K562 (cell line): ENCODE measurements at regions not wholly inside any gene's neighbourhood (a gene's known extent, or its start where the extent isn't known, plus 50 kb on each side); places are given as distances from the start of the nearest gene placed in this dataset.
A peak's percentile ranks its signal among the peaks of the same experiment; 100 is the strongest.

ENCODE experiments used
- ATAC-seq: fragments of 200-7000 bp; cut with Tn5 transposase; 3 replicates; pipeline ENCODE4 v1.9.1; 2020; ENCODE audit warnings: moderate library complexity
- BruUV-seq: library from RNA; stranded (reverse); fragments of 400-500 nt; replicated peaks from 2 replicates; lab custom pipeline; 2021; lab: Mats Ljungman, UMichigan
- CTCF ChIA-PET: fragments of 300-600 bp; formaldehyde crosslinking; extraction: SDS; loops from one replicate; lab custom pipeline; 2021; ENCODE audit warnings: low intra/inter-chr PET ratio; lab: Yijun Ruan, JAX
- POLR2A ChIA-PET: fragments of 300-600, 350-650 bp; sonication (Branson Sonifier 250); formaldehyde crosslinking; extraction: SDS; loops from one replicate; lab custom pipeline; 2021; ENCODE audit warnings: antibody characterized with exemption, inconsistent platforms; lab: Yijun Ruan, JAX
- DNase-seq, 4 experiments: peaks; one replicate each; pipeline versions ENCODE4 v3.0.0 to v3.0.0-alpha.2; 2011 to 2018; ENCODE audit warnings: low spot score in 3 of 4, mixed read lengths in 3 of 4; ENCODE audit errors: extremely low read depth in 1 of 4
- FAIRE-seq: peaks from 2 replicates; lab custom pipeline; 2011; peaks lifted over from hg19 to GRCh38; lab: Jason Lieb, UNC
- H2AFZ ChIP-seq: 2 replicates; pipeline ENCODE4 v1.6.0; 2011; ENCODE audit warnings: low read depth, low read length, control low read depth, inconsistent platforms
- H3K27ac ChIP-seq: fragments of 200-600 bp; 3 replicates; pipeline ENCODE4 v1.8.0; 2011; ENCODE audit warnings: low read depth, mild to moderate bottlenecking, control low read depth, inconsistent platforms, low read length, moderate library complexity, mixed read lengths; ENCODE audit errors: extremely low read depth
- H3K27me3 ChIP-seq, 2 experiments: fragments of 300-600 bp in 1 of 2; 2 replicates in 1 of 2; 3 replicates in 1 of 2; pipeline versions ENCODE4 v1.6.0 to v1.8.0; 2011; ENCODE audit warnings: inconsistent platforms in 2 of 2, low read length in 2 of 2, mild to moderate bottlenecking in 1 of 2, mixed read lengths in 1 of 2, moderate library complexity in 1 of 2; ENCODE audit not compliant: control insufficient read depth in 2 of 2, insufficient read depth in 2 of 2
- H3K36me3 ChIP-seq: fragments of 300-600 bp; 3 replicates; pipeline ENCODE4 v1.8.0; 2011; ENCODE audit warnings: mild to moderate bottlenecking, low read length, inconsistent platforms; ENCODE audit not compliant: control insufficient read depth, insufficient read depth
- H3K4me1 ChIP-seq, 2 experiments: fragments of 200-600 bp in 1 of 2; replicated peaks in 1 of 2; 2 replicates in 1 of 2; 3 replicates in 1 of 2; pipeline versions ENCODE4 v1.5.1 to v1.8.0; 2011; ENCODE audit warnings: inconsistent platforms in 2 of 2, low read length in 2 of 2, mild to moderate bottlenecking in 1 of 2, mixed read lengths in 1 of 2, moderate library complexity in 1 of 2; ENCODE audit not compliant: control insufficient read depth in 2 of 2, insufficient read depth in 2 of 2
- H3K4me2 ChIP-seq: 2 replicates; pipeline ENCODE4 v1.6.1; 2011; ENCODE audit warnings: low read length, control low read depth, inconsistent platforms, mixed read lengths; ENCODE audit not compliant: insufficient read depth
- H3K4me3 ChIP-seq: fragments of 200-600 bp; sonication (generic), shearing (Covaris generic); 2 replicates; pipeline ENCODE4 v1.5.1; 2016; ENCODE audit warnings: control low read depth, inconsistent platforms
- H3K79me2 ChIP-seq: fragments of 200-600 bp; 3 replicates; pipeline ENCODE4 v1.8.0; 2011; ENCODE audit warnings: low read length, inconsistent platforms; ENCODE audit not compliant: control insufficient read depth, insufficient read depth
- H3K9ac ChIP-seq, 2 experiments: 2 replicates each; pipeline versions ENCODE4 v1.6.0 to v1.6.1; 2011; ENCODE audit warnings: low read depth in 2 of 2, low read length in 2 of 2, control low read depth in 1 of 2, inconsistent platforms in 1 of 2, mild to moderate bottlenecking in 1 of 2, mixed read lengths in 1 of 2; ENCODE audit not compliant: insufficient read depth in 1 of 2
- H3K9me1 ChIP-seq: one replicate; pipeline ENCODE4 v1.6.0; 2011; ENCODE audit warnings: inconsistent platforms, mild to moderate bottlenecking, low read length, moderate library complexity; ENCODE audit not compliant: control insufficient read depth, insufficient read depth
- H3K9me3 ChIP-seq: replicated peaks from 2 replicates; pipeline ENCODE4 v1.5.1; 2011; ENCODE audit warnings: low read depth, low read length, inconsistent platforms; ENCODE audit not compliant: control insufficient read depth, insufficient read depth
- H4K20me1 ChIP-seq: replicated peaks from 2 replicates; pipeline ENCODE4 v1.6.1; 2011; ENCODE audit warnings: low read length, inconsistent platforms, mixed read lengths; ENCODE audit not compliant: control insufficient read depth, insufficient read depth
- ARNT ChIP-seq, 2 experiments: fragments of 450-650 bp; IDR thresholded peaks; 2 replicates each; pipeline ENCODE4 v1.6.1; 2016; ENCODE audit warnings: mild to moderate bottlenecking in 1 of 2
- ATF6 ChIP-seq: sonication (generic); formaldehyde crosslinking; IDR thresholded peaks from 2 replicates; pipeline ENCODE4 v1.4.0; 2020; ENCODE audit warnings: mild to moderate bottlenecking, missing genetic modification reagents
- C11orf30 ChIP-seq: fragments of 450-650 bp; IDR thresholded peaks from 2 replicates; pipeline ENCODE4 v1.6.1; 2016; ENCODE audit warnings: low read depth, mild to moderate bottlenecking
- EWSR1 ChIP-seq: fragments of 450-650 bp; IDR thresholded peaks from 2 replicates; pipeline ENCODE4 v1.6.1; 2018; ENCODE audit warnings: borderline replicate concordance, mild to moderate bottlenecking, low read depth, moderate library complexity; ENCODE audit not compliant: partially characterized antibody
- HEY1 ChIP-seq: fragments of 250-450 bp; sonication (Bioruptor Pico); IDR thresholded peaks from 2 replicates; pipeline ENCODE4 v1.5.0; 2020; ENCODE audit warnings: mild to moderate bottlenecking, moderate library complexity, borderline replicate concordance
- HNRNPUL1 ChIP-seq: fragments of 200-400 bp; formaldehyde crosslinking; IDR thresholded peaks from 2 replicates; pipeline ENCODE4 v1.6.1; 2017; ENCODE audit warnings: low read length
- KAT8 ChIP-seq: fragments of 450-650 bp; IDR thresholded peaks from 2 replicates; pipeline ENCODE4 v1.6.1; 2016; ENCODE audit warnings: low read depth, mild to moderate bottlenecking
- KLF10 ChIP-seq: fragments of 250-450 bp; sonication (Bioruptor Pico); IDR thresholded peaks from 2 replicates; pipeline ENCODE4 v1.6.1; 2021; ENCODE audit warnings: matching md5 sums
- MAFF ChIP-seq: IDR thresholded peaks from 2 replicates; pipeline ENCODE4 v1.6.1; 2012; ENCODE audit warnings: low read length, improper control_type of control experiment
- MAFG ChIP-seq: fragments of 450-650 bp; conservative IDR thresholded peaks from 2 replicates; pipeline ENCODE4 v1.6.1; 2016; ENCODE audit warnings: missing genetic modification characterization, missing compliant biosample characterization
- MCM7 ChIP-seq, 2 experiments: fragments of 450-650 bp; IDR thresholded peaks; 2 replicates each; pipeline ENCODE4 v1.6.1; 2016 to 2018
- PATZ1 ChIP-seq: fragments of 250-450 bp; sonication (Bioruptor Pico); IDR thresholded peaks from 2 replicates; pipeline ENCODE4 v1.5.0; 2020; ENCODE audit warnings: mild to moderate bottlenecking, borderline replicate concordance
- PHB2 ChIP-seq: fragments of 450-650 bp; IDR thresholded peaks from 2 replicates; pipeline ENCODE4 v1.6.1; 2017; ENCODE audit warnings: low read depth
- RFX7 ChIP-seq: fragments of 250-450 bp; sonication (Bioruptor Pico); IDR thresholded peaks from 2 replicates; pipeline ENCODE4 v1.5.1; 2021; ENCODE audit warnings: mild to moderate bottlenecking
- SMARCA4 ChIP-seq: fragments of 450-650 bp; IDR thresholded peaks from 2 replicates; pipeline ENCODE4 v1.6.1; 2016
- SMARCE1 ChIP-seq: fragments of 450-650 bp; IDR thresholded peaks from 2 replicates; pipeline ENCODE4 v1.7.1; 2016; ENCODE audit warnings: mild to moderate bottlenecking
- SRSF3 ChIP-seq: fragments of 200-400 bp; formaldehyde crosslinking; IDR thresholded peaks from 2 replicates; pipeline ENCODE4 v1.6.1; 2016; ENCODE audit warnings: mild to moderate bottlenecking, low read length, moderate library complexity; ENCODE audit not compliant: insufficient read depth
- ZC3H4 ChIP-seq: sonication (generic); formaldehyde crosslinking; IDR thresholded peaks from 2 replicates; pipeline ENCODE4 v1.9.0; 2021; ENCODE audit warnings: missing genetic modification reagents, borderline replicate concordance
- ZNF830 ChIP-seq: fragments of 250-450 bp; sonication (Bioruptor Pico); IDR thresholded peaks from 2 replicates; pipeline ENCODE4 v1.5.0; 2021; ENCODE audit warnings: mild to moderate bottlenecking
- in situ Hi-C: fragments of 300-500 bp; cut with MboI; formaldehyde crosslinking; loops from 4 replicates; pipeline ENCODE4 v1.15.0; 2018; ENCODE audit warnings: inconsistent platforms, mixed read lengths
- intact Hi-C: fragments of 100-400 bp; cut with micrococcal nuclease; formaldehyde crosslinking; loops from 2 replicates; pipeline ENCODE4 v1.14.2; 2022
- TF ChIP-seq, protein P1 (sequence below): fragments of 450-650 bp; IDR thresholded peaks from 2 replicates; pipeline ENCODE4 v1.6.1; 2016; ENCODE audit warnings: missing biosample characterization, missing genetic modification characterization

DNA sequence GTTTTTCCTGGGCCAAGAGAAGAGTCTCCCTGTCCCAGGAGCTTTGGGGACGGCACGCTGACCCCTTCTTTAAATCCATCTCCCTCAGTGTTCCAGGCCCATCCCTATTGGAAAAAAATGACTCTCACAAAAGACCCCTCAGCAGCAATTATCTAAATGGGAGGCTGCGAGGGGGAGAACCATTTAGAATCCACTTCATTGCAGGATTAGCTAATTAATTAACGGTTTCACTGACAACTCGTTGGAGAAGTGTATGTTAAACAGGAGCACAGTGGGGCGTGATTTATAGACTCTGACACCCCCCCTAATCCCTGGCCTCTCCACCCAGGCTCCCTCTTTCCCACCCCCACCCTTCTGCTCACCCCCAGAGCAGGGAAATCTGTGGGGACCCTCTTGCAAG, 162.8 kb upstream of the LHX5 start (continued):
- no peak for TF ChIP-seq ATF6
- TF ChIP-seq SRSF3, result no peak
- no peak for TF ChIP-seq MCM7 (IDR thresholded peaks at IDR 0.05)
- TF ChIP-seq ZNF830 (CRISPR knock-in tag), result no peak
- TF ChIP-seq KAT8, result no peak
- TF ChIP-seq, protein P1, sequence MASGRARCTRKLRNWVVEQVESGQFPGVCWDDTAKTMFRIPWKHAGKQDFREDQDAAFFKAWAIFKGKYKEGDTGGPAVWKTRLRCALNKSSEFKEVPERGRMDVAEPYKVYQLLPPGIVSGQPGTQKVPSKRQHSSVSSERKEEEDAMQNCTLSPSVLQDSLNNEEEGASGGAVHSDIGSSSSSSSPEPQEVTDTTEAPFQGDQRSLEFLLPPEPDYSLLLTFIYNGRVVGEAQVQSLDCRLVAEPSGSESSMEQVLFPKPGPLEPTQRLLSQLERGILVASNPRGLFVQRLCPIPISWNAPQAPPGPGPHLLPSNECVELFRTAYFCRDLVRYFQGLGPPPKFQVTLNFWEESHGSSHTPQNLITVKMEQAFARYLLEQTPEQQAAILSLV (tag), result no peak
- no peak for TF ChIP-seq KLF10 (CRISPR knock-in tag)
- no peak for TF ChIP-seq HNRNPUL1
- TF ChIP-seq HEY1 (CRISPR knock-in tag), result no peak

GRCh38 chr12:113633678-113634332, 162.1 kb upstream of the LHX5 start:
- ATAC-seq, result no peak
- in situ Hi-C loops, result no loop called here
- ChIA-PET POLR2A (interaction anchor here (0.6 kb wide), 1 partner anchor 29 kb away, joined by 3 read pairs; no protein-coding TSS in a partner anchor), CTCF (no interaction called here)
- no peak overlapping the region for H3K4me2 ChIP-seq
- H4K20me1 ChIP-seq, result no peaks in the 10 kb centered on the region; the same call in 1 of the 2 replicates
- H3K4me3 ChIP-seq, result no peak overlapping the region
- no TSS peak for BruUV-seq
- H2AFZ ChIP-seq, result no peak overlapping the region
- no peak for FAIRE-seq
- H3K9ac ChIP-seq, result no peak overlapping the region
- intact Hi-C loops, result no loop called here
- H3K27me3 ChIP-seq, result no peaks in the 10 kb centered on the region; a peak in 1 of 5 replicates
- H3K9me1 ChIP-seq, result no peaks in the 10 kb centered on the region
- H3K27ac ChIP-seq, result no peak overlapping the region
- no peaks in the 10 kb centered on the region for H3K36me3 ChIP-seq
- peaks cover 2% of the 10 kb centered on the region; the same call in 1 of the 2 replicates for H3K9me3 ChIP-seq
- no peak for DNase-seq
- peaks cover 0 to 8% of the 10 kb centered on the region in 2 experiments; a peak in 1 of 5 replicates for H3K4me1 ChIP-seq
- no peaks in the 10 kb centered on the region for H3K79me2 ChIP-seq
- TF ChIP-seq C11orf30 (peak; percentile 80), MAFG (tag) (peak; percentile 80), ARNT (IDR thresholded peaks at IDR 0.05) (no peak), PHB2 (no peak), MAFF (peak; percentile 53; the same call in 1 of the 2 replicates), PATZ1 (CRISPR knock-in tag) (no peak), RFX7 (CRISPR knock-in tag) (no peak), EWSR1 (no peak), SMARCA4 (no peak), SMARCE1 (no peak), ZC3H4 (no peak)
